ENCODE measurements at regions not wholly inside any gene's neighbourhood (a gene's known extent, or its start where the extent isn't known, plus 50 kb on each side); places are given as distances from the start of the nearest gene placed in this dataset.
A peak's percentile ranks its signal among the peaks of the same experiment; 100 is the strongest.
"Not testable (repeated sequence)": the region's sequence is repeated elsewhere in the genome, so short reads cannot be mapped to it uniquely, and the experiment has no call there.

DNA sequence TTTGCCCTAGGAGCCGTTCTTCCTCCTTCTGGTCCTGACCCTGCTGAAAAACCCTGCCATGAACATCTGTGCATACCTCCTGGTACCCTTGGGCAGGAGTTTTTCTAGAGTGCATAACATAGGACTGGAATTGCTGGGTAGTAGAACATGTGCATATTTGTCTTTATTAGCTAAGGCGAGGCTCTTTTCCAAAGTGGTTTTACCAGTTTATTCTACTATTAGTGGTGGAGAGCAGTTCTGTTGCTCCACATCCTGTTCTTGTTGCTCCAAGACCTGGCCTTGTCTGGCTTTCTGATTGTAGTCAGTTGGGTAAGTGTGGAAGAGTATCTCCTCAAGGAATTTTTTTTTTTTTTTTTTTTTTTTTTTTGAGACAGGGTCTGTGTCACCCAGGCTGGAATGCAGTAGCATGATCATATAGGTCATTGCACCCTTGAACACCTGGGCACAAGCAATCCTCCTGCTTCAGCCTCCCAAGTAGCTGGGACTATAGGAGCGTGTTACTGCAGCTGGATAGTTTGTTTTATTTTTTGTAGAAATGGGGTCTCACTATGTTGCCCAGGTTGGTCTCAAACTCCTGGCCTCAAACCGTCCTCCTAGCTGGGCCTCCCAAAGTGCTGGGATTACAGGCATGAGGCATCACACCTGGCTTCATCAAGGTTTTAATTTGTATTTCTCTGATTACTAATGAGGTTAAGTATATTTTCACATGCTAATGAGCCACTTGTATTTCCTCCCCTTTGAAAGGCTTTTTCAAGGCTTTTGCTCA, 85.2 kb downstream of the SPRY4 start:
- Mint-ChIP-seq H3K4me1 (peaks cover 30% of the 10 kb centered on the region), H3K4me3 (no peak overlapping the region), H3K27ac (no peak overlapping the region), H3K9me3 (peaks cover 15% of the 10 kb centered on the region), H3K27me3 (ENCODE audit: insufficient read depth, low read depth) (peaks cover 10% of the 10 kb centered on the region), H3K36me3 (peaks cover 3% of the 10 kb centered on the region)
- no peaks in the 10 kb centered on the region for H3K79me2 ChIP-seq (ENCODE audit: low read depth)
- H3K4me2 ChIP-seq: no peak overlapping the region
- peaks cover 26% of the 10 kb centered on the region for H3K4me1 ChIP-seq
- TF ChIP-seq, protein P1, sequence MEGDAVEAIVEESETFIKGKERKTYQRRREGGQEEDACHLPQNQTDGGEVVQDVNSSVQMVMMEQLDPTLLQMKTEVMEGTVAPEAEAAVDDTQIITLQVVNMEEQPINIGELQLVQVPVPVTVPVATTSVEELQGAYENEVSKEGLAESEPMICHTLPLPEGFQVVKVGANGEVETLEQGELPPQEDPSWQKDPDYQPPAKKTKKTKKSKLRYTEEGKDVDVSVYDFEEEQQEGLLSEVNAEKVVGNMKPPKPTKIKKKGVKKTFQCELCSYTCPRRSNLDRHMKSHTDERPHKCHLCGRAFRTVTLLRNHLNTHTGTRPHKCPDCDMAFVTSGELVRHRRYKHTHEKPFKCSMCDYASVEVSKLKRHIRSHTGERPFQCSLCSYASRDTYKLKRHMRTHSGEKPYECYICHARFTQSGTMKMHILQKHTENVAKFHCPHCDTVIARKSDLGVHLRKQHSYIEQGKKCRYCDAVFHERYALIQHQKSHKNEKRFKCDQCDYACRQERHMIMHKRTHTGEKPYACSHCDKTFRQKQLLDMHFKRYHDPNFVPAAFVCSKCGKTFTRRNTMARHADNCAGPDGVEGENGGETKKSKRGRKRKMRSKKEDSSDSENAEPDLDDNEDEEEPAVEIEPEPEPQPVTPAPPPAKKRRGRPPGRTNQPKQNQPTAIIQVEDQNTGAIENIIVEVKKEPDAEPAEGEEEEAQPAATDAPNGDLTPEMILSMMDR (IDR thresholded peaks at IDR 0.05): no peak
- TF ChIP-seq EZH2 (IDR thresholded peaks at IDR 0.05): no peak
- TF ChIP-seq EZH2phosphoT487 (IDR thresholded peaks at IDR 0.05): no peak
- no peaks in the 10 kb centered on the region for H3K36me3 ChIP-seq
- no peaks in the 10 kb centered on the region for H3K27me3 ChIP-seq
- H3K9ac ChIP-seq: no peak overlapping the region
- H3K27ac ChIP-seq: no peak overlapping the region
- DNase-seq (ENCODE audit: low spot score): no peak
- no peaks in the 10 kb centered on the region for H3K9me3 ChIP-seq (ENCODE audit: low read depth)
- no peaks in the 10 kb centered on the region for H4K20me1 ChIP-seq (ENCODE audit: low read depth)
- no peak overlapping the region for H3K4me3 ChIP-seq
- no peak overlapping the region for H2AFZ ChIP-seq (replicated peaks)
- peaks cover 29% of the 10 kb centered on the region for H3F3A ChIP-seq (ENCODE audit: low read depth)

DNA sequence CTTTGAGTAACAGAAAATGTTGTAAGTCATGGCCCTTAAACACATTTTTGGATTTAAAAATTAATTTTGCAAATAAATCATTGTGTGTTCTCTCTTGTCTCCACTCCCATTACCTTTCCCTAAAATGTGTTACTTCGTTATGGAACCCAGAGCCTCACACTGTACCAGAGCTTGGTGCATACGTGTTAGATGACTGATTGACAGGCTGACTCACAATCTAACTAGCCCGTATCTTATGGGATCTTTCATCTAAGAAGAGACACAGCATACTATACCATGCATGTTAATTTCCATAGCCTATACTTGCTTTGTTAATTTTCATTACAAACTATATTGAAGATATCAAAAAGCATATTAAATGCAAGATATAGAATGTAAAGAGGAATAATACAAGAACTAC, 87.1 kb downstream of the SPRY4 start:
- H3K9ac ChIP-seq: no peak overlapping the region
- peaks cover 3% of the 10 kb centered on the region for H3K36me3 Mint-ChIP-seq
- peaks cover 36% of the 10 kb centered on the region for H3K4me1 Mint-ChIP-seq
- H3K36me3 ChIP-seq: no peaks in the 10 kb centered on the region
- H3K27ac Mint-ChIP-seq: no peak overlapping the region
- no peak overlapping the region for H3K4me2 ChIP-seq
- H3K27me3 Mint-ChIP-seq (ENCODE audit: insufficient read depth, low read depth): peaks cover 10% of the 10 kb centered on the region
- H3K9me3 Mint-ChIP-seq: peaks cover 17% of the 10 kb centered on the region
- no peak overlapping the region for H2AFZ ChIP-seq (replicated peaks)
- no peaks in the 10 kb centered on the region for H3K79me2 ChIP-seq (ENCODE audit: low read depth)
- H3K27me3 ChIP-seq: no peaks in the 10 kb centered on the region
- H4K20me1 ChIP-seq (ENCODE audit: low read depth): no peaks in the 10 kb centered on the region
- H3F3A ChIP-seq (ENCODE audit: low read depth): peaks cover 40% of the 10 kb centered on the region
- H3K4me1 ChIP-seq: peaks cover 31% of the 10 kb centered on the region
- no peak for DNase-seq (ENCODE audit: low spot score)
- no peaks in the 10 kb centered on the region for H3K9me3 ChIP-seq (ENCODE audit: low read depth)
- TF ChIP-seq, protein P1 (IDR thresholded peaks at IDR 0.05): no peak
- TF ChIP-seq EZH2phosphoT487 (IDR thresholded peaks at IDR 0.05): no peak
- no peak for TF ChIP-seq EZH2 (IDR thresholded peaks at IDR 0.05)
- no peak overlapping the region for H3K4me3 ChIP-seq
- no peak overlapping the region for H3K27ac ChIP-seq
- H3K4me3 Mint-ChIP-seq: no peak overlapping the region

DNA sequence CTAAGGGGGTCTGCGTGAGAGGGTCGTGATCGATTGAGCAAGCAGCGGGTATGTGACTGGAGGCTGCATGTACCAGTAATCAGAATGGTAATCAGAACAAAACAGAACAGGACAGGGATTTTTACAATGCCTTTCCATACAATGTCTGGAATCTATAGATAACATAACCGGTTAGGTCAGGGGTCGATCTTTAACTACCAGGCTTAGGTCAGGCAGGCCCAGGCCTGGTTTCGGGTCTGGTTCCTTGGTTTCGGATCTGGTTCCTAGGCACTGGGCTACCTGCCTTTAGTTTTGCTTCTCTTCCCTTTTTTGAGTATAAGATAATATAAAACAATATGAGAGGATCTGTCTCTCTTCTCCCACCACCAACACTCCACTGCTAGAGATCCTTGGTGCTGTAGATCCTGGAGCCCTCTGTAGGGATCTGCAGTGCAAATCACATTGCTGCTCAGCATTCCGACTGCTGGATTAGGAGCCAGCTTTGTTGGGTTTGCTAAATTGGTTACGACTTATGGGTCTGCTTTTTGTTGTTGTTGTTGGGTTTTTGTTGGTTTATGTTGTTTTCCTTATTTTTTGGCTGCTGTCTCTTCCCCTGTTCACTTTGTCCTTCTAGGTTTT, 88.0 kb downstream of the SPRY4 start:
- Mint-ChIP-seq H3K27ac (peak overlapping the region; percentile 99), H3K27me3 (ENCODE audit: insufficient read depth, low read depth) (peaks cover 12% of the 10 kb centered on the region), H3K4me1 (peaks cover 36% of the 10 kb centered on the region), H3K9me3 (peaks cover 17% of the 10 kb centered on the region)
- H4K20me1 ChIP-seq (ENCODE audit: low read depth); H3K36me3 ChIP-seq; H3K27me3 ChIP-seq; H3K36me3 Mint-ChIP-seq; H3K9me3 ChIP-seq (ENCODE audit: low read depth); H3K9ac ChIP-seq; H3K4me3 Mint-ChIP-seq; H3K79me2 ChIP-seq (ENCODE audit: low read depth); H3K4me3 ChIP-seq: not testable (repeated sequence)
- Histone ChIP-seq H3K4me2 (peak overlapping the region; percentile 75), H3F3A (ENCODE audit: low read depth) (peaks cover 40% of the 10 kb centered on the region), H3K27ac (peak overlapping the region; percentile 81), H2AFZ (replicated peaks) (peak overlapping the region; percentile 65), H3K4me1 (peaks cover 31% of the 10 kb centered on the region)
- peak; percentile 42 for DNase-seq (ENCODE audit: low spot score)
